ENCODE measurements at regions not wholly inside any gene's neighbourhood (a gene's known extent, or its start where the extent isn't known, plus 50 kb on each side); places are given as distances from the start of the nearest gene placed in this dataset.
"Not testable (repeated sequence)": the region's sequence is repeated elsewhere in the genome, so short reads cannot be mapped to it uniquely, and the experiment has no call there.

- H3K4me1 Mint-ChIP-seq: no peaks in the 10 kb centered on the region
- WGBS, 2 experiments (ENCODE audit: insufficient coverage in 1 of 2, insufficient read length in 1 of 2): 86 to 91% methylated on average over 6 to 17 of the region's 17 CpGs
- H3K36me3 Mint-ChIP-seq (ENCODE audit: low read depth): no peaks in the 10 kb centered on the region
- no peak overlapping the region for H3K27ac Mint-ChIP-seq
- Histone ChIP-seq H3K9me3 (ENCODE audit: control insufficient read depth, low read length) (peaks cover 8% of the 10 kb centered on the region), H3K36me3 (ENCODE audit: control insufficient read depth, insufficient read depth, low read length) (no peaks in the 10 kb centered on the region), H3K4me1 (ENCODE audit: control insufficient read depth, insufficient read depth, low read length) (no peaks in the 10 kb centered on the region), H3K4me3 (ENCODE audit: low read length) (no peak overlapping the region), H3K27ac (ENCODE audit: low read depth, low read length) (no peak overlapping the region), H3K27me3 (ENCODE audit: control insufficient read depth, insufficient read depth, low read length, poor library complexity, severe bottlenecking) (no peaks in the 10 kb centered on the region), H3K9ac (ENCODE audit: extremely low read depth, low read length, poor library complexity, severe bottlenecking) (no peak overlapping the region)
- H3K27me3 Mint-ChIP-seq (ENCODE audit: insufficient read depth): no peaks in the 10 kb centered on the region
- H3K4me3 Mint-ChIP-seq: no peak overlapping the region
- DNase-seq: no peak
- H3K9me3 Mint-ChIP-seq: peaks cover 76% of the 10 kb centered on the region
- TF ChIP-seq CTCF (conservative IDR thresholded peaks at IDR 0.05): no peak
These were observed 1269.9 kb downstream of the FOXD4L5 start for GRCh38 chr9:64015136-64015535.

- not testable (repeated sequence) for H3K36me3 ChIP-seq (ENCODE audit: control insufficient read depth, insufficient read depth, low read length); H3K36me3 Mint-ChIP-seq (ENCODE audit: low read depth); H3K27me3 Mint-ChIP-seq (ENCODE audit: insufficient read depth); H3K27me3 ChIP-seq (ENCODE audit: control insufficient read depth, insufficient read depth, low read length, poor library complexity, severe bottlenecking); DNase-seq; H3K9me3 ChIP-seq (ENCODE audit: control insufficient read depth, low read length); H3K4me1 Mint-ChIP-seq; H3K9ac ChIP-seq (ENCODE audit: extremely low read depth, low read length, poor library complexity, severe bottlenecking); H3K4me3 ChIP-seq (ENCODE audit: low read length); H3K27ac Mint-ChIP-seq; H3K27ac ChIP-seq (ENCODE audit: low read depth, low read length); H3K4me3 Mint-ChIP-seq; H3K4me1 ChIP-seq (ENCODE audit: control insufficient read depth, insufficient read depth, low read length)
- 76 to 81% methylated on average over 13 to 31 of the region's 32 CpGs for WGBS, 2 experiments (ENCODE audit: insufficient coverage in 1 of 2, insufficient read length in 1 of 2)
- peaks cover 70% of the 10 kb centered on the region for H3K9me3 Mint-ChIP-seq
These were observed 1270.5 kb downstream of the FOXD4L5 start for GRCh38 chr9:64014386-64015091.

GRCh38 chr9:64013122-64013521 is 1271.9 kb downstream of the FOXD4L5 start:
- H3K9me3 Mint-ChIP-seq: peaks cover 57% of the 10 kb centered on the region
- not testable (repeated sequence) for H3K4me3 Mint-ChIP-seq; H3K27me3 ChIP-seq (ENCODE audit: control insufficient read depth, insufficient read depth, low read length, poor library complexity, severe bottlenecking); H3K9ac ChIP-seq (ENCODE audit: extremely low read depth, low read length, poor library complexity, severe bottlenecking); H3K27me3 Mint-ChIP-seq (ENCODE audit: insufficient read depth); H3K4me1 ChIP-seq (ENCODE audit: control insufficient read depth, insufficient read depth, low read length); H3K36me3 ChIP-seq (ENCODE audit: control insufficient read depth, insufficient read depth, low read length); H3K4me1 Mint-ChIP-seq; H3K27ac ChIP-seq (ENCODE audit: low read depth, low read length); H3K4me3 ChIP-seq (ENCODE audit: low read length); H3K36me3 Mint-ChIP-seq (ENCODE audit: low read depth); H3K9me3 ChIP-seq (ENCODE audit: control insufficient read depth, low read length); H3K27ac Mint-ChIP-seq; DNase-seq
- 86 to 100% methylated on average over 1 of the region's 1 CpG for WGBS, 2 experiments (ENCODE audit: insufficient coverage in 1 of 2, insufficient read length in 1 of 2)

GRCh38 chr9:64012014-64012413 is 1273.0 kb downstream of the FOXD4L5 start:
- not testable (repeated sequence) for H3K4me1 ChIP-seq (ENCODE audit: control insufficient read depth, insufficient read depth, low read length); H3K9ac ChIP-seq (ENCODE audit: extremely low read depth, low read length, poor library complexity, severe bottlenecking); H3K27me3 Mint-ChIP-seq (ENCODE audit: insufficient read depth); H3K4me1 Mint-ChIP-seq; H3K36me3 Mint-ChIP-seq (ENCODE audit: low read depth); H3K4me3 ChIP-seq (ENCODE audit: low read length); H3K27me3 ChIP-seq (ENCODE audit: control insufficient read depth, insufficient read depth, low read length, poor library complexity, severe bottlenecking); H3K9me3 ChIP-seq (ENCODE audit: control insufficient read depth, low read length); H3K4me3 Mint-ChIP-seq; DNase-seq; H3K27ac ChIP-seq (ENCODE audit: low read depth, low read length); H3K27ac Mint-ChIP-seq; H3K36me3 ChIP-seq (ENCODE audit: control insufficient read depth, insufficient read depth, low read length)
- WGBS, 2 experiments (ENCODE audit: insufficient coverage in 1 of 2, insufficient read length in 1 of 2): 80 to 87% methylated on average over 2 to 3 of the region's 3 CpGs
- peaks cover 50% of the 10 kb centered on the region for H3K9me3 Mint-ChIP-seq

GRCh38 chr9:63979741-63980140 is 1305.3 kb downstream of the FOXD4L5 start:
- WGBS, 2 experiments (ENCODE audit: insufficient coverage in 1 of 2, insufficient read length in 1 of 2): 88% methylated on average over 21 of the region's 23 CpGs; no CpG with 5 or more reads in 1 of the 2 experiments
- not testable (repeated sequence) for DNase-seq; H3K36me3 Mint-ChIP-seq (ENCODE audit: low read depth); H3K27ac ChIP-seq (ENCODE audit: low read depth, low read length); H3K27me3 ChIP-seq (ENCODE audit: control insufficient read depth, insufficient read depth, low read length, poor library complexity, severe bottlenecking); H3K27ac Mint-ChIP-seq; H3K4me3 Mint-ChIP-seq; H3K9me3 ChIP-seq (ENCODE audit: control insufficient read depth, low read length); H3K4me1 Mint-ChIP-seq; H3K9ac ChIP-seq (ENCODE audit: extremely low read depth, low read length, poor library complexity, severe bottlenecking); H3K27me3 Mint-ChIP-seq (ENCODE audit: insufficient read depth); H3K36me3 ChIP-seq (ENCODE audit: control insufficient read depth, insufficient read depth, low read length); H3K4me1 ChIP-seq (ENCODE audit: control insufficient read depth, insufficient read depth, low read length); H3K4me3 ChIP-seq (ENCODE audit: low read length)
- H3K9me3 Mint-ChIP-seq: peaks cover 20% of the 10 kb centered on the region

Measured in endodermal cell (in vitro differentiated cells).